Hepatocyte (in vitro differentiated cells): ENCODE measurements at regions not wholly inside any gene's neighbourhood (a gene's known extent, or its start where the extent isn't known, plus 50 kb on each side); places are given as distances from the start of the nearest gene placed in this dataset.
A peak's percentile ranks its signal among the peaks of the same experiment; 100 is the strongest.

Experiments used
- DNase-seq: peaks from one replicate; pipeline ENCODE4 v3.0.0-alpha.2; 2016; ENCODE audit warnings: low spot score
- H2AFZ ChIP-seq: fragments of 200-600 bp; sonication (generic); 2 replicates; pipeline ENCODE4 v1.6.0; 2016; ENCODE audit warnings: antibody characterized with exemption, mild to moderate bottlenecking
- H3K27ac ChIP-seq: fragments of 200-600 bp; sonication (generic); 2 replicates; pipeline ENCODE4 v1.5.1; 2016; ENCODE audit warnings: mild to moderate bottlenecking
- H3K27me3 ChIP-seq: fragments of 200-600 bp; sonication (generic); 2 replicates; pipeline ENCODE4 v1.6.1; 2016
- H3K36me3 ChIP-seq: fragments of 200-600 bp; sonication (generic); replicated peaks from 2 replicates; pipeline ENCODE4 v1.5.1; 2016; ENCODE audit warnings: low read depth; ENCODE audit not compliant: insufficient read depth
- H3K4me1 ChIP-seq: fragments of 200-600 bp; sonication (generic); 2 replicates; pipeline ENCODE4 v1.5.1; 2016; ENCODE audit warnings: mild to moderate bottlenecking, moderate library complexity; ENCODE audit not compliant: insufficient read depth
- H3K4me2 ChIP-seq: fragments of 200-600 bp; sonication (generic); 2 replicates; pipeline ENCODE4 v1.6.0; 2016
- H3K4me3 ChIP-seq: fragments of 200-600 bp; sonication (generic); 2 replicates; pipeline ENCODE4 v1.5.1; 2016; ENCODE audit warnings: mild to moderate bottlenecking
- H3K79me2 ChIP-seq: fragments of 200-600 bp; sonication (generic); 2 replicates; pipeline ENCODE4 v1.6.0; 2017; ENCODE audit warnings: mild to moderate bottlenecking
- H3K9me2 ChIP-seq: fragments of 200-600 bp; sonication (generic); replicated peaks from 2 replicates; pipeline ENCODE4 v1.6.0; 2017; ENCODE audit warnings: mild to moderate bottlenecking; ENCODE audit not compliant: insufficient read depth
- H3K9me3 ChIP-seq: fragments of 200-600 bp; sonication (generic); 2 replicates; pipeline ENCODE4 v1.5.1; 2016; ENCODE audit warnings: low read depth, mild to moderate bottlenecking
- H4K20me1 ChIP-seq: fragments of 200-600 bp; sonication (generic); 2 replicates; pipeline ENCODE4 v1.6.0; 2016; ENCODE audit warnings: mild to moderate bottlenecking; ENCODE audit not compliant: insufficient read depth, poor library complexity, severe bottlenecking
- CTCF ChIP-seq: fragments of 200-600 bp; sonication (generic); IDR thresholded peaks from 2 replicates; pipeline ENCODE4 v1.5.1; 2016; ENCODE audit warnings: antibody characterized with exemption, mild to moderate bottlenecking; ENCODE audit not compliant: poor library complexity
- EZH2 ChIP-seq: fragments of 200-600 bp; sonication (generic); IDR thresholded peaks from 2 replicates; pipeline ENCODE4 v1.6.1; 2016; ENCODE audit warnings: antibody characterized with exemption, mild to moderate bottlenecking, borderline replicate concordance
- EZH2phosphoT487 ChIP-seq: fragments of 200-600 bp; sonication (generic); IDR thresholded peaks from one replicate; pipeline ENCODE4 v1.6.1; 2018; ENCODE audit warnings: antibody characterized with exemption, mild to moderate bottlenecking, low read depth, moderate library complexity; ENCODE audit not compliant: unreplicated experiment, severe bottlenecking
- WGBS: methylation state at CpG from one replicate; pipeline ENCODE4 v1.1.6; 2016; ENCODE audit warnings: low lambda C conversion rate; ENCODE audit errors: missing lambda C conversion rate; 5-methylcytosine and 5-hydroxymethylcytosine counted together

GRCh38 chr10:28883741-28884423, 206.6 kb downstream of the BAMBI start:
- H3K4me3 ChIP-seq, result no peak overlapping the region
- no peak for TF ChIP-seq EZH2
- TF ChIP-seq CTCF, result no peak
- no peak for TF ChIP-seq EZH2phosphoT487
- no peaks in the 10 kb centered on the region for H3K79me2 ChIP-seq
- no peak overlapping the region for H3K4me2 ChIP-seq
- no peaks in the 10 kb centered on the region for H4K20me1 ChIP-seq
- no peaks in the 10 kb centered on the region for H3K9me3 ChIP-seq
- H3K4me1 ChIP-seq, result peaks cover 25% of the 10 kb centered on the region
- no peaks in the 10 kb centered on the region for H3K9me2 ChIP-seq
- peak overlapping the region; percentile 66 for H3K27ac ChIP-seq
- 84% methylated on average over 8 of the region's 8 CpGs for WGBS
- no peaks in the 10 kb centered on the region for H3K27me3 ChIP-seq
- H2AFZ ChIP-seq, result no peak overlapping the region
- no peaks in the 10 kb centered on the region for H3K36me3 ChIP-seq
- DNase-seq, result no peak

DNA sequence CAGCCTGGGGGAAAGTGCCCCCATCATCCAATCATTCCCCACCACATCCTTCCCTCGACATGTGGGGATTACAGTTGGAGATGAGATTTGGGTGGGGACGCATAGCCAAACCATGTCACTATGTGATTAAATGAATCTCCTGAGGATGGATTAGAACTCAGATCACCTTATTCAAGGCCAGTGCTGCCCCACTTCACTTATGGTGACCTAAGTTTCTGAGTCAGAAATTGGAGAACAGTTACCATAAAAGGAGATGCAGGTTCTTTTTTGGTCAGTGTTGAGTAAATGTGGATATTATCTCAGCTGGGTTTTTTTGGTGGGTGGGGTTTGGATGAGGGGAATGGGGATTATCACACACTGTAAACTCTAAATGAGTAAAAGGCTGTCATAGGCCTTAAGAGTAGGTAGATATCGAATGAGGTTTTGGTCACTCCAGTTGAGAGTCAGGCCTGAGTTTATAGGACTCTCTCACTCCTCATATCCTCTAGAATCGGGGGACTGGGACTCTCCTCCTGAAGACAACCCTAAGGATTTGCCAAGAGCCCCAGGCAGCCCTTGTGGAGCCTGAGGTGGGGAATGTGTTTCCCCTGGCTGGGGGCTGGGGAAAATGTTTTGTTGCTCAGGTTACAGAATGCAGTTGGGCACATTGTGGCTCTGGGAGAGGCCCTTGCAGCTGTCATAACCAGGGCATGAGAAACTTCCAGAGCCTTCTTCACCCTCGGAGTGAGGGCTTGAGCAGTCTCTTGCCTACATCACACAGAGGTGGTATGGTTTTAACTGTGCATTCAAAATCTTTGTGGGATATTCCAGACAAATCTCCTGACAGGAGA, 213.0 kb downstream of the BAMBI start:
- H4K20me1 ChIP-seq, result no peaks in the 10 kb centered on the region
- no peaks in the 10 kb centered on the region for H3K4me1 ChIP-seq
- no peak overlapping the region for H3K4me2 ChIP-seq
- no peak overlapping the region for H2AFZ ChIP-seq
- 87% methylated on average over 5 of the region's 5 CpGs for WGBS
- H3K36me3 ChIP-seq, result no peaks in the 10 kb centered on the region
- TF ChIP-seq EZH2phosphoT487 (no peak), EZH2 (no peak), CTCF (no peak)
- H3K9me3 ChIP-seq, result no peaks in the 10 kb centered on the region
- no peaks in the 10 kb centered on the region for H3K79me2 ChIP-seq
- no peak for DNase-seq
- no peaks in the 10 kb centered on the region for H3K9me2 ChIP-seq
- H3K27me3 ChIP-seq, result no peaks in the 10 kb centered on the region
- H3K4me3 ChIP-seq, result no peak overlapping the region
- H3K27ac ChIP-seq, result no peak overlapping the region

DNA sequence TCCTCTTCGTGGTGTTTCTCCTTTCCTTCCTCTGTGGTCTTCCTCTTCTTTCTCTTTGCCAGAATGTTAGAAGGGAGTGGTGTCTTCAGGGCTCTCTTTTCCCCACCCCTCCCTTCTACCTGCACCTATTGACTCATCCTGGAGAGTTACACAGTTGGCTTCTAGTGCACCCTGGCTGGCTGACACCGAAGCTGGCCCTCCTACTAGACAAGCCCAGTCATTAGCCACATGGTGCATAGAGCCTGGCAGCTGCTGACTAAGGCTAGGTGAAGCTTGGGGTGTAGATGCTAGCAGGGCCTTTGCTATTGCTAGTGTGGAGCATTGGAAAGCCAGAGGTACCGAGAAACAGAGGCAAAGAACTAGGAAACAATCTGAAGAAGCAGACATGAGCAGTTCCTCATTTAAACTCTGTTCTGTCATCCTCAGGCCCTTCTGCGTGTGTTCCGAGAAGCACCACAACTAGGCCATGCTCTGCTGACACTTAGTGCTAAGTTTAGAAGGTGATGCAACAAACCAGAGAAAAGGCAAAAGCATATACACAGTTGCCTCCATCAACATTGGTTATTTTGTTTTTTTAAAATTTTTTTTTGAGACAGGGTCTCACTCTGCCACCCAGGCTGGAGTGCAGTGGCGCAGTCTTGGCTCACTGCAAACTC, 213.9 kb downstream of the BAMBI start:
- H3K9me2 ChIP-seq, result no peaks in the 10 kb centered on the region
- no peak overlapping the region for H3K4me3 ChIP-seq
- no peaks in the 10 kb centered on the region for H3K9me3 ChIP-seq
- H3K4me2 ChIP-seq, result no peak overlapping the region
- H3K79me2 ChIP-seq, result no peaks in the 10 kb centered on the region
- TF ChIP-seq CTCF (no peak), EZH2phosphoT487 (no peak), EZH2 (no peak)
- WGBS, result 95% methylated on average over 6 of the region's 6 CpGs
- no peaks in the 10 kb centered on the region for H4K20me1 ChIP-seq
- H3K27ac ChIP-seq, result no peak overlapping the region
- no peaks in the 10 kb centered on the region for H3K27me3 ChIP-seq
- no peak overlapping the region for H2AFZ ChIP-seq
- H3K4me1 ChIP-seq, result no peaks in the 10 kb centered on the region
- no peaks in the 10 kb centered on the region for H3K36me3 ChIP-seq
- no peak for DNase-seq
